Ascending aorta (tissue), 2 donors: ENCODE measurements at regions not wholly inside any gene's neighbourhood (a gene's known extent, or its start where the extent isn't known, plus 50 kb on each side); places are given as distances from the start of the nearest gene placed in this dataset.
A peak's percentile ranks its signal among the peaks of the same experiment; 100 is the strongest.

Experiments
- DNase-seq, 2 donors: peaks; one replicate each; pipeline ENCODE4 v3.0.0-alpha.2; 2019; ENCODE audit warnings: low spot score in 2 of 2
- H3K27ac ChIP-seq, 2 donors: fragments of 200-600 bp; sonication (generic); one replicate each; pipeline ENCODE4 v1.5.1; 2016 to 2017; ENCODE audit warnings: mild to moderate bottlenecking in 1 of 2
- H3K27me3 ChIP-seq: fragments of 200-600 bp; sonication (generic); one replicate; pipeline ENCODE4 v1.5.1; 2017
- H3K36me3 ChIP-seq, 2 donors: fragments of 200-600 bp; sonication (generic); one replicate each; pipeline ENCODE4 v1.5.1; 2016
- H3K4me1 ChIP-seq, 2 donors: fragments of 200-600 bp; sonication (generic); one replicate each; pipeline ENCODE4 v1.5.1; 2016 to 2017; ENCODE audit warnings: mild to moderate bottlenecking in 1 of 2
- H3K4me3 ChIP-seq, 2 donors: fragments of 200-600 bp; sonication (generic); one replicate each; pipeline ENCODE4 v1.5.1; 2016 to 2017; ENCODE audit warnings: mild to moderate bottlenecking in 1 of 2
- H3K9me3 ChIP-seq, 2 donors: fragments of 200-600 bp; sonication (generic); one replicate each; pipeline ENCODE4 v1.5.1; 2016
- intact Hi-C: fragments of 100-400 bp; cut with DNase I; formaldehyde crosslinking; loops from one replicate; pipeline ENCODE4 v1.15.1; 2023
- TF ChIP-seq, protein P1 (sequence below), 3 experiments: fragments of 200-600 bp in 2 of 3; fragments of 450-650 bp in 1 of 3; sonication (generic) in 2 of 3; IDR thresholded peaks; one replicate each; pipeline ENCODE4 v1.5.1; 2016 to 2019; ENCODE audit warnings: antibody characterized with exemption in 3 of 3, mild to moderate bottlenecking in 1 of 3, moderate library complexity in 1 of 3

DNA sequence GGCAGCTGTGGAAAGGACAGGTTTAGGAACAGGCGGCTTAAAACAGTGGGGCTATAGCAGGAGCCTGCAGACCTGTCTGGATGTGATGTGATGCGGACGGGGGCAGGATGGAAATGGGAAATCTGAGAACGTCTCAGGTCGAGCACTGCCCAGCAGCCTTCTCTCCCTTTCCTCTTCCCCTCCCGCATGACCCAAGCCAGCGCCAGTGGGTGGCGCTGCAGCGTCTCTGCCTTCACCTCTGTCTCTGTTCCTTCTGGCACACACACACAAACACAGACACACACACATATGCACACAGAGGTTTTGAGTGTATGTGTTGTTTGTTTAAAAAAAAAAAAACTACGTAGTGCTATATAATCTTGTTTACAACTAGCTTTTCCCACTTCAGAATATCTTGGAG, 82.0 kb upstream of the SLC66A3 start:
- Histone ChIP-seq H3K9me3 (no peaks in the 10 kb centered on the region), H3K4me1 (no peaks in the 10 kb centered on the region), H3K36me3 (no peaks in the 10 kb centered on the region), H3K27ac (no peak overlapping the region), H3K4me3 (no peak overlapping the region), H3K27me3 (no peaks in the 10 kb centered on the region)
- TF ChIP-seq, protein P1, sequence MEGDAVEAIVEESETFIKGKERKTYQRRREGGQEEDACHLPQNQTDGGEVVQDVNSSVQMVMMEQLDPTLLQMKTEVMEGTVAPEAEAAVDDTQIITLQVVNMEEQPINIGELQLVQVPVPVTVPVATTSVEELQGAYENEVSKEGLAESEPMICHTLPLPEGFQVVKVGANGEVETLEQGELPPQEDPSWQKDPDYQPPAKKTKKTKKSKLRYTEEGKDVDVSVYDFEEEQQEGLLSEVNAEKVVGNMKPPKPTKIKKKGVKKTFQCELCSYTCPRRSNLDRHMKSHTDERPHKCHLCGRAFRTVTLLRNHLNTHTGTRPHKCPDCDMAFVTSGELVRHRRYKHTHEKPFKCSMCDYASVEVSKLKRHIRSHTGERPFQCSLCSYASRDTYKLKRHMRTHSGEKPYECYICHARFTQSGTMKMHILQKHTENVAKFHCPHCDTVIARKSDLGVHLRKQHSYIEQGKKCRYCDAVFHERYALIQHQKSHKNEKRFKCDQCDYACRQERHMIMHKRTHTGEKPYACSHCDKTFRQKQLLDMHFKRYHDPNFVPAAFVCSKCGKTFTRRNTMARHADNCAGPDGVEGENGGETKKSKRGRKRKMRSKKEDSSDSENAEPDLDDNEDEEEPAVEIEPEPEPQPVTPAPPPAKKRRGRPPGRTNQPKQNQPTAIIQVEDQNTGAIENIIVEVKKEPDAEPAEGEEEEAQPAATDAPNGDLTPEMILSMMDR (IDR thresholded peaks at IDR 0.05), result no peak
- DNase-seq, result no peak
- intact Hi-C loops, result no loop called here

DNA sequence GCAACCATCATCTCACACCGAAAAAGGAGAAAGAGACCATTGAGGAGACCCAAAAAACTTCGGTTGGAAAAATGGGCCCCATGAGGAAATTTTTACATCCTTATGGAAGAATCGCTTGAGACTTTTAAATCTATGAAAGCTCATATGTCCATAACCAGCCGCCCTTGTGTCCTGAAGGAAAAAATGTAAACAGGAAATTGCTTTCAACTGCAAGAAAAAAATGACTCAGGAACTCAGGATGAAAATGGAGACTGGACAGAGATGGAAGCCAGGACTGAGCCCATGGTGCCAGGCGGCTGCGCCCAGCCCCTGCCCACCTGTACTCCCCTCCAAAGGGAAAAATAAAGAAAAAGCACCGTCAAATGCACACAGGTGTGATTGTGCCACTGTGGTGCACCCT, 81.5 kb upstream of the SLC66A3 start:
- DNase-seq, result no peak
- no peak overlapping the region for H3K27ac ChIP-seq
- no peak overlapping the region for H3K4me3 ChIP-seq
- TF ChIP-seq, protein P1 (IDR thresholded peaks at IDR 0.05), result no peak
- no peaks in the 10 kb centered on the region for H3K4me1 ChIP-seq
- H3K9me3 ChIP-seq, result no peaks in the 10 kb centered on the region
- H3K27me3 ChIP-seq, result no peaks in the 10 kb centered on the region
- intact Hi-C loops, result no loop called here
- H3K36me3 ChIP-seq, result no peaks in the 10 kb centered on the region

DNA sequence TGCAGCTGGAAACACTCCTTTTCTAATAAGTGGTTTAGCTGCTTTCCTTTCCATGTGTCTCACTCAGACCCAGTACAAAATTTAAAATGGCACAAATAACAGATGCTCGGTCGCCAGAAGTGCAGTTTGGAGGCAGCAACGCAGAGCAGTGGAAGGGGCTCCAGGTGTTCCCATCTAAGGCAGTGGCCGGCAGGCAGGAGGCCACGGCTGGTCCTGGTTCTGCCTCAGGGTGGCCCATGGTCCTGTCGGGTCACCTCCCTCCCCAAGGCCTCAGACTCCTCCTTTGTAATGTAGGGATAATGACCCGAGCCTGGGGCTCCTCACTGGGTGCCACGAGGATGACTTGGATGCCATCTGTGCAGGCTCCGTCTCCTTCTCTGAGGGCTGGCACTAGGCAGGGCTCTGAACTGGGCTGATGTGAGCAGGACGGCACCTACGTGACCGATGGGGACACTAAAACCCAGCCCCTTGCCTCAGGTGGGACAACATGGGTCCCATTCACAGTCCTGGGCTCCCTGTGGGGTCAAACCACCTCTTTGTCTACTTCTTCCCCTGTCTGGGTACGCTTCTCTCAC, 80.9 kb upstream of the SLC66A3 start:
- H3K27me3 ChIP-seq, result no peaks in the 10 kb centered on the region
- no peak overlapping the region for H3K4me3 ChIP-seq
- H3K4me1 ChIP-seq, result no peaks in the 10 kb centered on the region
- H3K9me3 ChIP-seq, result no peaks in the 10 kb centered on the region
- no peak overlapping the region for H3K27ac ChIP-seq
- DNase-seq, result no peak
- TF ChIP-seq, protein P1 (IDR thresholded peaks at IDR 0.05), result no peak
- intact Hi-C loops, result no loop called here
- H3K36me3 ChIP-seq, result no peaks in the 10 kb centered on the region

DNA sequence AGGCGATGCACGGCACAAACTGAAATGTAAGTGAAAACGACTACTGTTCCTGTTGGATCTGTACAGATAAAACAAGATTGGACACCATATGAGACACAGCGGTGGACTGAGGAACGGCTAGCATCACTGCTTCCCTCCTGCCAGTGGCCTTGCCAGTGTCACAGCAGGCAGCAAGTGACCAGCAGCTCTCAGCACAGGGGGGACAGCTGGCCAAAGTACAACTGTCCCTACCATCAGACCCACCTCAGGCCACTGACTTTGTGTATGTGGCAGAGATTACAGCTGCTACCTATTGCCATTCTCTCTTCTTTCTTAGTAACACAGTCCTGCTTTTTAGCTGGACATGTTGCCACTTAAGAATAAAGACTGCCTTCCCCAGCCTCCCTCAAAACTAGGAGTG, 80.0 kb upstream of the SLC66A3 start:
- H3K9me3 ChIP-seq, result no peaks in the 10 kb centered on the region
- no peak overlapping the region for H3K27ac ChIP-seq
- TF ChIP-seq, protein P1 (IDR thresholded peaks at IDR 0.05), result no peak
- H3K4me1 ChIP-seq, result no peaks in the 10 kb centered on the region
- no peaks in the 10 kb centered on the region for H3K27me3 ChIP-seq
- no peak for DNase-seq
- intact Hi-C loops, result no loop called here
- no peaks in the 10 kb centered on the region for H3K36me3 ChIP-seq
- H3K4me3 ChIP-seq, result no peak overlapping the region

DNA sequence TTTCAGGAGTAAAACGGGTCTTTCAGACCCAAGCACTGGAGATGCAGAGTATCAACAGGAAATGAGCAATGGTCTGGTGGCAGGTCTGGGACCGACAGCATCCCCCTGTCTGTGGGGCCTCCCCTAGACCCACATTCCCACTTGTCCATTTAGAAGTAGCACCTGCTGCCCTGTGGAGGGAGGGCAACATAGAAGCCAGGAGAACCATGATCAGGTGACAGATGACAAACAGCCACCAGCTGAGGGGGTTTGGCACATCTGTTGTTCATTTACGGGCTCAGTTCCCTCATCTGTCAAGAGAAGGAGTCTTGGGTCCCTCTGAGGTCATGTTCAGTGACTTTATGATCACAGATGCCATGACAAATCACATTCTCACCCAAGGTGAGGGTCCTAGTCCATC, 77.9 kb upstream of the SLC66A3 start:
- Histone ChIP-seq H3K27me3 (no peaks in the 10 kb centered on the region), H3K4me1 (no peaks in the 10 kb centered on the region), H3K9me3 (no peaks in the 10 kb centered on the region), H3K36me3 (no peaks in the 10 kb centered on the region), H3K27ac (no peak overlapping the region), H3K4me3 (no peak overlapping the region)
- peak in 1 of 2 donors; percentile 15 for DNase-seq
- intact Hi-C loops, result no loop called here
- TF ChIP-seq, protein P1 (IDR thresholded peaks at IDR 0.05), result no peak
